RWPE2 (cell line): ENCODE measurements at regions not wholly inside any gene's neighbourhood (a gene's known extent, or its start where the extent isn't known, plus 50 kb on each side); places are given as distances from the start of the nearest gene placed in this dataset.

Experiments
- ATAC-seq: fragments of 200-7000 bp; cut with Tn5 transposase; 3 replicates; pipeline ENCODE4 v1.9.1; 2021; ENCODE audit warnings: low read depth
- DNase-seq: peaks from one replicate; pipeline ENCODE4 v3.0.0-alpha.2; 2020; ENCODE audit warnings: low spot score
- H3K27ac ChIP-seq: fragments of 450-650 bp; 2 replicates; pipeline ENCODE4 v1.5.1; 2017; ENCODE audit warnings: mild to moderate bottlenecking; ENCODE audit not compliant: poor library complexity, severe bottlenecking
- H3K27me3 ChIP-seq: fragments of 250-450 bp; sonication (Bioruptor Pico); 2 replicates; pipeline ENCODE4 v1.5.1; 2021; ENCODE audit warnings: mild to moderate bottlenecking, moderate library complexity; ENCODE audit not compliant: insufficient read depth, poor library complexity, severe bottlenecking
- H3K36me3 ChIP-seq: fragments of 250-450 bp; sonication (Bioruptor Pico); 2 replicates; pipeline ENCODE4 v1.5.1; 2020; ENCODE audit warnings: low read depth, mild to moderate bottlenecking, moderate library complexity
- H3K4me1 ChIP-seq: fragments of 250-450 bp; sonication (Bioruptor Pico); 2 replicates; pipeline ENCODE4 v1.5.1; 2021; ENCODE audit warnings: mild to moderate bottlenecking, moderate library complexity; ENCODE audit not compliant: insufficient read depth, poor library complexity, severe bottlenecking
- H3K4me3 ChIP-seq: fragments of 250-450 bp; sonication (Bioruptor Pico); 2 replicates; pipeline ENCODE4 v1.5.1; 2021; ENCODE audit warnings: mild to moderate bottlenecking, moderate library complexity; ENCODE audit not compliant: severe bottlenecking
- H3K9me3 ChIP-seq: fragments of 250-450 bp; sonication (Bioruptor Pico); 2 replicates; pipeline ENCODE4 v1.5.1; 2021; ENCODE audit warnings: mild to moderate bottlenecking, moderate library complexity; ENCODE audit not compliant: severe bottlenecking
- TF ChIP-seq, protein P1 (sequence below): fragments of 450-650 bp; IDR thresholded peaks from one replicate; pipeline ENCODE4 v1.5.1; 2017; ENCODE audit warnings: mild to moderate bottlenecking, moderate library complexity; ENCODE audit not compliant: poor library complexity, severe bottlenecking

DNA sequence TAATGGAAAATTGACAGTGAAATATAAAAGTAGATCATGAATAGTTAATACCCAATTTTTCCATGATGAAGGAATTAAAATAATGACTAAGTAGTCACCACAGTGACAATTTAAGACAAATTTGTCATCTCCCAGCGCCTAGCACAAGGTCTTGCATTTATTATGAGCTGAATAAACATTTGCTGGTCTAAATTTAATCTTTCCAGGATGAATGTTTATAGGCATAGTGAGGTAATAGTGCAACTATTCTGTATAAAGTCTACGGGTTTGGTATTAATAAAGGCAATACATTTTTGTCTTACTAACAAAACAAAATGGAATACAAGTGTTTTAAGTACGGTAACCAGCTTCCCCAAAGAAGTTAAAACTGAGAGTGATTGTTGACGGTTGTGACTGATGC is 209.3 kb downstream of the CD47 start:
- H3K27me3 ChIP-seq: no peaks in the 10 kb centered on the region
- no peak for ATAC-seq
- DNase-seq: no peak

DNA sequence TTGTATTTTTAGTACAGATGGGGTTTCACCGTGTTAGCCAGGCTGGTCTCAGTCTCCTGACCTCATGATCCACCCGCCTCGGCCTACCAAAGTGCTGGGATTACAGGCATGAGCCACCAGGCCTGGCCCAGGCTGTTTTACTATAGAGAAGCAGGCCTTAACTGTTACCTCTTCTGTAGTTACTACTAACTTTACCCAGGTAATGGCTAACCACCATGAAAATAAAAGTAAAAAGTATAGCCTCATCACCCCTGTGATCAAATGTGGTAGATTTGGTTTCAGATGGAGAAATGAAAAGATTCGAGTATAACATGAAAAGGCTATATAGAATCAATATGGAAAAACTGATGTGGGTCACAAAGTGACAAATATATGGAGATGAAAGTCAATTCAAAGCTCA is 210.1 kb downstream of the CD47 start:
- ATAC-seq (no peak), DNase-seq (no peak)
- Histone ChIP-seq H3K27ac (no peak overlapping the region), H3K27me3 (no peaks in the 10 kb centered on the region), H3K4me3 (no peak overlapping the region), H3K4me1 (no peaks in the 10 kb centered on the region), H3K36me3 (no peaks in the 10 kb centered on the region), H3K9me3 (no peaks in the 10 kb centered on the region)
- TF ChIP-seq, protein P1, sequence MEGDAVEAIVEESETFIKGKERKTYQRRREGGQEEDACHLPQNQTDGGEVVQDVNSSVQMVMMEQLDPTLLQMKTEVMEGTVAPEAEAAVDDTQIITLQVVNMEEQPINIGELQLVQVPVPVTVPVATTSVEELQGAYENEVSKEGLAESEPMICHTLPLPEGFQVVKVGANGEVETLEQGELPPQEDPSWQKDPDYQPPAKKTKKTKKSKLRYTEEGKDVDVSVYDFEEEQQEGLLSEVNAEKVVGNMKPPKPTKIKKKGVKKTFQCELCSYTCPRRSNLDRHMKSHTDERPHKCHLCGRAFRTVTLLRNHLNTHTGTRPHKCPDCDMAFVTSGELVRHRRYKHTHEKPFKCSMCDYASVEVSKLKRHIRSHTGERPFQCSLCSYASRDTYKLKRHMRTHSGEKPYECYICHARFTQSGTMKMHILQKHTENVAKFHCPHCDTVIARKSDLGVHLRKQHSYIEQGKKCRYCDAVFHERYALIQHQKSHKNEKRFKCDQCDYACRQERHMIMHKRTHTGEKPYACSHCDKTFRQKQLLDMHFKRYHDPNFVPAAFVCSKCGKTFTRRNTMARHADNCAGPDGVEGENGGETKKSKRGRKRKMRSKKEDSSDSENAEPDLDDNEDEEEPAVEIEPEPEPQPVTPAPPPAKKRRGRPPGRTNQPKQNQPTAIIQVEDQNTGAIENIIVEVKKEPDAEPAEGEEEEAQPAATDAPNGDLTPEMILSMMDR: no peak

More for the DNA sequence above, 209.3 kb downstream of the CD47 start:
- Histone ChIP-seq H3K27ac (no peak overlapping the region), H3K4me3 (no peak overlapping the region), H3K9me3 (no peaks in the 10 kb centered on the region), H3K36me3 (no peaks in the 10 kb centered on the region), H3K4me1 (no peaks in the 10 kb centered on the region)
- TF ChIP-seq, protein P1: no peak

DNA sequence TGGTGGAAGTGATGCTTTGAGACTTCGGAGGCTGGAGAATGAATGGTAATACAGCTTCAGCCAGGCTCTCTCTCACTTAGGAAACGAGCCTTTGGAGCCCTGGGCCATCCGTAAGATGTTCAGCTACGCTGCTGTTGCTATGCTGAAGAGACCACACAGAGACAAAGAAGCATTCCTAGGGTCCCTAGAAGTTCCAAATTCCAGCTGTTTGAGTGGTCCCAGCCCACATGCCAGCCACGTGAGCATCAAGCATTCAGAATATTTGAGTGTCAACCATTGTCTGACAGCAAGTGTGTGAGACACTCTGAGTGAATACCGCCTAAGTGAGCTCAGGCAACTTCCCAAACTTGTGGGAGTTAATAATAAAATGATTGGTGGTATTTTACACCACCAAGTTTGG is 212.9 kb downstream of the CD47 start:
- H3K27me3 ChIP-seq: no peaks in the 10 kb centered on the region
- H3K4me3 ChIP-seq: no peak overlapping the region
- H3K36me3 ChIP-seq: no peaks in the 10 kb centered on the region
- H3K27ac ChIP-seq: no peak overlapping the region
- H3K4me1 ChIP-seq: no peaks in the 10 kb centered on the region
- TF ChIP-seq, protein P1: no peak
- no peak for DNase-seq
- ATAC-seq: no peak
- no peaks in the 10 kb centered on the region for H3K9me3 ChIP-seq

DNA sequence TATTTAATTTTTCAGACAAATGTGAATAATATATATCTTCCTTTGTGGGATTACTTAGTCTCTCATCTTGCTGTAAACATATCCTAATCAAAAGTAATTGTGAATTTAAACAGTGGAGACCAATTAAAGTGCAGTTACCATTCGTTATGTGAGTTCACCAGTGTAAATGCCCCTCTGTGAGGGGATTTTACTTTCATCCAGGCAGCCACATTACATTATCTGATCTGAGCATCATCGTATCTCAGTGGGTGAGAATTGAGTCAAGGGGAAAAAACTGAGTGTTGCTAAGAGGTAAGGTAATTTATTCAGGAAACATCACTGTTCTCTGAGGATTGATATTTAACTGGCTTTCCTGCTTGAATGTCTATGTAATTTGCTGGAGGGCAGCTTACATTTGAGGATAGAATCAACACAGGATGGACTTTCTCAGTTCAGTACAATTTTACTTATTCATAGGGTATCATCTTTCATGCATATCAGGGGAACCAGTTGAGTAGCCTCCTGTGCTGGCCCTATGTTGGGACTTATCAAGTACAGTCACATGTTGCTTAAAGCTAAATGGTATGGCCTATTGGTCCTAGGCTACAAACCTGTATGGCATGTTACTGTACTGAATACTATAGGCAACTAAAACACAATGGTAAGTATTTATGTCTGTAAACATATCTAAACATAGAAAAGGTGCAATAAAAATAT is 219.7 kb downstream of the CD47 start:
- Histone ChIP-seq H3K4me3 (no peak overlapping the region), H3K36me3 (no peaks in the 10 kb centered on the region), H3K27ac (peak overlapping the region; percentile 13), H3K4me1 (peaks cover 10% of the 10 kb centered on the region), H3K27me3 (no peaks in the 10 kb centered on the region), H3K9me3 (no peaks in the 10 kb centered on the region)
- TF ChIP-seq, protein P1: no peak
- DNase-seq (no peak), ATAC-seq (peak; percentile 37; the same call in 2 of the 3 replicates)

DNA sequence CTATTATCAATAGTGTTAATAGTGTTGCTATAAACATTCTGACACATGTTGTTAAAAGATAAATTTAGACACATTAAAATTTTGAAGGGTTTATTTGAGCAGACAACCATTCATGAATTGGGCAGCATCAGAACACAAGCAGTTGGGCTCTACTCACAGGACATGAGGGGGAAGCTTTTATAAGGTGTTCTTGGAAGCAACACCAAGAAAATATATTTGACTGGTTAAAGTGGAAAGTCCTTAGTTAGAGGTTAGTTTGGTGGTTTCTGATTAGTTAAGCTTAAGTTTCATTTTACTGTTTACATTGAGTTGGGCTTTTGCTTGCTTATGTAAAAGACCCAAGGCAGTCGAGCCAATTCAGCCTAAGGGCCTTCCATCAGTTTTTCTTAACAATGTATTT is 220.7 kb downstream of the CD47 start:
- no peaks in the 10 kb centered on the region for H3K9me3 ChIP-seq
- ATAC-seq: no peak
- peaks cover 10% of the 10 kb centered on the region for H3K4me1 ChIP-seq
- H3K36me3 ChIP-seq: no peaks in the 10 kb centered on the region
- no peak for DNase-seq
- no peaks in the 10 kb centered on the region for H3K27me3 ChIP-seq
- TF ChIP-seq, protein P1: no peak
- H3K4me3 ChIP-seq: no peak overlapping the region
- no peak overlapping the region for H3K27ac ChIP-seq
